Right renal cortex interstitium (tissue), 3 donors: ENCODE measurements at regions not wholly inside any gene's neighbourhood (a gene's known extent, or its start where the extent isn't known, plus 50 kb on each side); places are given as distances from the start of the nearest gene placed in this dataset.

Experiments
- DNase-seq, 3 donors: peaks; one replicate each; pipeline ENCODE4 v3.0.0-alpha.2; 2013; ENCODE audit warnings: low read depth in 3 of 3, low spot score in 2 of 3

- no peak for DNase-seq
Observed at GRCh38 chr2:217192366-217192765, 332.5 kb upstream of the TNP1 start.

GRCh38 chr2:217189747-217190146, 329.9 kb upstream of the TNP1 start:
- DNase-seq, result no peak

GRCh38 chr2:217189131-217189530, 329.3 kb upstream of the TNP1 start:
- DNase-seq, result no peak

GRCh38 chr2:217186668-217187159, 326.9 kb upstream of the TNP1 start:
- DNase-seq, result no peak

GRCh38 chr2:217186152-217186551, 326.3 kb upstream of the TNP1 start:
- DNase-seq, result no peak

- no peak for DNase-seq
Observed at GRCh38 chr2:217185265-217185995, 325.6 kb upstream of the TNP1 start.

GRCh38 chr2:217184242-217184641, 324.4 kb upstream of the TNP1 start:
- no peak for DNase-seq

- DNase-seq, result no peak
Observed at GRCh38 chr2:217183471-217183870, 323.6 kb upstream of the TNP1 start.

- no peak for DNase-seq
Observed at GRCh38 chr2:217182926-217183325, 323.1 kb upstream of the TNP1 start.

- DNase-seq, result no peak
Observed at GRCh38 chr2:217181512-217181911, 321.6 kb upstream of the TNP1 start.

- no peak for DNase-seq
Observed at GRCh38 chr2:217179854-217180253, 320.0 kb upstream of the TNP1 start.

GRCh38 chr2:217178341-217178740, 318.5 kb upstream of the TNP1 start:
- no peak for DNase-seq

GRCh38 chr2:217177720-217178119, 317.9 kb upstream of the TNP1 start:
- DNase-seq, result no peak

- no peak for DNase-seq
Observed at GRCh38 chr2:217171874-217172273, 312.0 kb upstream of the TNP1 start.

GRCh38 chr2:217168496-217168895, 308.6 kb upstream of the TNP1 start:
- DNase-seq, result no peak

- no peak for DNase-seq
Observed at GRCh38 chr2:217167531-217167930, 307.7 kb upstream of the TNP1 start.

- DNase-seq, result peak in 1 of 3 donors; percentile 31
Observed at GRCh38 chr2:217166241-217166850, 306.5 kb upstream of the TNP1 start.

- DNase-seq, result no peak
Observed at GRCh38 chr2:217165547-217165946, 305.7 kb upstream of the TNP1 start.

GRCh38 chr2:217163987-217164386, 304.1 kb upstream of the TNP1 start:
- DNase-seq, result no peak

- no peak for DNase-seq
Observed at GRCh38 chr2:217162533-217162932, 302.7 kb upstream of the TNP1 start.

GRCh38 chr2:217160978-217161973, 301.4 kb upstream of the TNP1 start:
- DNase-seq, result no peak
